ENCODE measurements at regions not wholly inside any gene's neighbourhood (a gene's known extent, or its start where the extent isn't known, plus 50 kb on each side); places are given as distances from the start of the nearest gene placed in this dataset.

GRCh38 chr13:89486709-89487108 lies 1815.5 kb downstream of the SLITRK5 start:
- no peaks in the 10 kb centered on the region for H3F3A ChIP-seq (replicated peaks; ENCODE audit: low read depth)
- no peak overlapping the region for H2AFZ ChIP-seq
- TF ChIP-seq ZNF331 (CRISPR knock-in tag; IDR thresholded peaks at IDR 0.05; ENCODE audit: low read depth) (no peak), JUNB (IDR thresholded peaks at IDR 0.05; ENCODE audit: unreplicated experiment) (no peak), CREB1 (CRISPR knock-in tag; IDR thresholded peaks at IDR 0.05; ENCODE audit: low read depth) (no peak), ZNF114 (CRISPR knock-in tag; IDR thresholded peaks at IDR 0.05) (no peak), EZH2 (IDR thresholded peaks at IDR 0.05; ENCODE audit: low read depth, unreplicated experiment) (no peak), STAT1 (IDR thresholded peaks at IDR 0.05; ENCODE audit: unreplicated experiment) (no peak), ZNF462 (CRISPR knock-in tag; IDR thresholded peaks at IDR 0.05) (no peak), EZH2phosphoT487 (IDR thresholded peaks at IDR 0.05; ENCODE audit: unreplicated experiment) (no peak), POLR2AphosphoS5 (IDR thresholded peaks at IDR 0.05; ENCODE audit: low read depth) (no peak), NANOG (IDR thresholded peaks at IDR 0.05; ENCODE audit: borderline replicate concordance) (no peak), REST (IDR thresholded peaks at IDR 0.05; ENCODE audit: unreplicated experiment) (no peak), ETS1 (IDR thresholded peaks at IDR 0.05) (no peak), CTCF (conservative IDR thresholded peaks at IDR 0.05; ENCODE audit: low read depth in 2 of 2) (no peak)
- no peaks in the 10 kb centered on the region for H3K79me2 ChIP-seq (replicated peaks; ENCODE audit: insufficient read depth)
- H3K36me3 ChIP-seq (ENCODE audit: insufficient read depth): no peaks in the 10 kb centered on the region
- DNase-seq (ENCODE audit: low spot score) (no peak), ATAC-seq (no peak)
- H4K20me1 ChIP-seq (replicated peaks; ENCODE audit: insufficient read depth): no peaks in the 10 kb centered on the region
- no peak overlapping the region for H3K4me2 ChIP-seq
- H3K4me3 ChIP-seq: no peak overlapping the region
- Mint-ChIP-seq H3K27me3 (ENCODE audit: insufficient read depth, low read depth, poor library complexity) (no peaks in the 10 kb centered on the region), H3K36me3 (ENCODE audit: low read depth) (peaks cover 7% of the 10 kb centered on the region), H3K27ac (no peak overlapping the region), H3K4me1 (no peaks in the 10 kb centered on the region), H3K4me3 (no peak overlapping the region), H3K9me3 (peaks cover 9% of the 10 kb centered on the region)
- H3K27ac ChIP-seq (ENCODE audit: low read depth): no peak overlapping the region
- H3K27me3 ChIP-seq (ENCODE audit: insufficient read depth): no peaks in the 10 kb centered on the region
- no peaks in the 10 kb centered on the region for H3K9me2 ChIP-seq (ENCODE audit: insufficient read depth)
- no peaks in the 10 kb centered on the region for H3K4me1 ChIP-seq (ENCODE audit: insufficient read depth)

All from GM23338 (cell line).